ENCODE measurements at regions not wholly inside any gene's neighbourhood (a gene's known extent, or its start where the extent isn't known, plus 50 kb on each side); places are given as distances from the start of the nearest gene placed in this dataset.
A peak's percentile ranks its signal among the peaks of the same experiment; 100 is the strongest.

- peak overlapping the region; percentile 47 for H3K4me3 ChIP-seq
- H3K9ac ChIP-seq (ENCODE audit: insufficient read length) = no peak overlapping the region
- DNase-seq (ENCODE audit: low read depth, low spot score) = peak; percentile 98
- TF ChIP-seq FOXP2 (optimal IDR thresholded peaks at IDR 0.05; ENCODE audit: control extremely low read depth, extremely low read length, insufficient read depth) (peak; percentile 95), EZH2 (IDR thresholded peaks at IDR 0.05) (no peak), POLR2AphosphoS5 (IDR thresholded peaks at IDR 0.05; ENCODE audit: borderline replicate concordance, low read depth, low read length) (peak; percentile 37; the same call in 1 of the 2 replicates)
- H3K36me3 ChIP-seq (ENCODE audit: insufficient read depth, low read length) = no peaks in the 10 kb centered on the region
- H3K27ac ChIP-seq = peak overlapping the region; percentile 85
- H3K9me3 ChIP-seq (ENCODE audit: low read depth, low read length) = no peaks in the 10 kb centered on the region
Observed at GRCh38 chr2:151063271-151063670, 198.4 kb downstream of the RBM43 start.

GRCh38 chr2:151060287-151060686, 201.4 kb downstream of the RBM43 start:
- no peak for DNase-seq (ENCODE audit: low read depth, low spot score)
- Histone ChIP-seq H3K36me3 (ENCODE audit: insufficient read depth, low read length) (no peaks in the 10 kb centered on the region), H3K27ac (no peak overlapping the region), H3K4me3 (no peak overlapping the region), H3K9ac (ENCODE audit: insufficient read length) (no peak overlapping the region), H3K9me3 (ENCODE audit: low read depth, low read length) (no peaks in the 10 kb centered on the region)
- no peak for TF ChIP-seq EZH2 (IDR thresholded peaks at IDR 0.05)
- no peak for TF ChIP-seq POLR2AphosphoS5 (IDR thresholded peaks at IDR 0.05; ENCODE audit: borderline replicate concordance, low read depth, low read length)

GRCh38 chr2:151056870-151057269, 204.8 kb downstream of the RBM43 start:
- Histone ChIP-seq H3K9ac (ENCODE audit: insufficient read length) (no peak overlapping the region), H3K27ac (no peak overlapping the region), H3K36me3 (ENCODE audit: insufficient read depth, low read length) (no peaks in the 10 kb centered on the region), H3K4me3 (no peak overlapping the region), H3K9me3 (ENCODE audit: low read depth, low read length) (no peaks in the 10 kb centered on the region)
- no peak for DNase-seq (ENCODE audit: low read depth, low spot score)
- TF ChIP-seq POLR2AphosphoS5 (IDR thresholded peaks at IDR 0.05; ENCODE audit: borderline replicate concordance, low read depth, low read length) (no peak), EZH2 (IDR thresholded peaks at IDR 0.05) (no peak), FOXP2 (optimal IDR thresholded peaks at IDR 0.05; ENCODE audit: control extremely low read depth, extremely low read length, insufficient read depth) (no peak)

GRCh38 chr2:151053661-151053990, 208.0 kb downstream of the RBM43 start:
- H3K36me3 ChIP-seq (ENCODE audit: insufficient read depth, low read length) = no peaks in the 10 kb centered on the region
- no peak overlapping the region for H3K27ac ChIP-seq
- no peak for DNase-seq (ENCODE audit: low read depth, low spot score)
- no peak overlapping the region for H3K9ac ChIP-seq (ENCODE audit: insufficient read length)
- no peak overlapping the region for H3K4me3 ChIP-seq
- no peaks in the 10 kb centered on the region for H3K9me3 ChIP-seq (ENCODE audit: low read depth, low read length)
- TF ChIP-seq POLR2AphosphoS5 (IDR thresholded peaks at IDR 0.05; ENCODE audit: borderline replicate concordance, low read depth, low read length) = no peak
- no peak for TF ChIP-seq FOXP2 (optimal IDR thresholded peaks at IDR 0.05; ENCODE audit: control extremely low read depth, extremely low read length, insufficient read depth)
- no peak for TF ChIP-seq EZH2 (IDR thresholded peaks at IDR 0.05)

GRCh38 chr2:151052850-151053660, 208.6 kb downstream of the RBM43 start:
- H3K9ac ChIP-seq (ENCODE audit: insufficient read length) = no peak overlapping the region
- no peaks in the 10 kb centered on the region for H3K9me3 ChIP-seq (ENCODE audit: low read depth, low read length)
- no peak overlapping the region for H3K4me3 ChIP-seq
- H3K36me3 ChIP-seq (ENCODE audit: insufficient read depth, low read length) = no peaks in the 10 kb centered on the region
- no peak for DNase-seq (ENCODE audit: low read depth, low spot score)
- TF ChIP-seq FOXP2 (optimal IDR thresholded peaks at IDR 0.05; ENCODE audit: control extremely low read depth, extremely low read length, insufficient read depth) (no peak), POLR2AphosphoS5 (IDR thresholded peaks at IDR 0.05; ENCODE audit: borderline replicate concordance, low read depth, low read length) (no peak), EZH2 (IDR thresholded peaks at IDR 0.05) (no peak)
- no peak overlapping the region for H3K27ac ChIP-seq

GRCh38 chr2:151051574-151052220, 210.0 kb downstream of the RBM43 start:
- DNase-seq (ENCODE audit: low read depth, low spot score) = peak; percentile 28
- Histone ChIP-seq H3K9me3 (ENCODE audit: low read depth, low read length) (no peaks in the 10 kb centered on the region), H3K9ac (ENCODE audit: insufficient read length) (no peak overlapping the region), H3K27ac (no peak overlapping the region), H3K36me3 (ENCODE audit: insufficient read depth, low read length) (no peaks in the 10 kb centered on the region), H3K4me3 (no peak overlapping the region)
- TF ChIP-seq POLR2AphosphoS5 (IDR thresholded peaks at IDR 0.05; ENCODE audit: borderline replicate concordance, low read depth, low read length) (no peak), FOXP2 (optimal IDR thresholded peaks at IDR 0.05; ENCODE audit: control extremely low read depth, extremely low read length, insufficient read depth) (no peak), EZH2 (IDR thresholded peaks at IDR 0.05) (no peak)

- DNase-seq (ENCODE audit: low read depth, low spot score) = no peak
Observed at GRCh38 chr2:151049746-151050145, 211.9 kb downstream of the RBM43 start.

GRCh38 chr2:151048331-151049054, 213.2 kb downstream of the RBM43 start:
- no peak overlapping the region for H3K27ac ChIP-seq
- H3K36me3 ChIP-seq (ENCODE audit: insufficient read depth, low read length) = no peaks in the 10 kb centered on the region
- DNase-seq (ENCODE audit: low read depth, low spot score) = no peak
- TF ChIP-seq EZH2 (IDR thresholded peaks at IDR 0.05) (no peak), POLR2AphosphoS5 (IDR thresholded peaks at IDR 0.05; ENCODE audit: borderline replicate concordance, low read depth, low read length) (no peak), FOXP2 (optimal IDR thresholded peaks at IDR 0.05; ENCODE audit: control extremely low read depth, extremely low read length, insufficient read depth) (no peak)
- no peak overlapping the region for H3K9ac ChIP-seq (ENCODE audit: insufficient read length)
- H3K4me3 ChIP-seq = no peak overlapping the region
- H3K9me3 ChIP-seq (ENCODE audit: low read depth, low read length) = no peaks in the 10 kb centered on the region

More at GRCh38 chr2:151049746-151050145, 211.9 kb downstream of the RBM43 start:
- Histone ChIP-seq H3K36me3 (ENCODE audit: insufficient read depth, low read length) (no peaks in the 10 kb centered on the region), H3K4me3 (no peak overlapping the region), H3K9me3 (ENCODE audit: low read depth, low read length) (no peaks in the 10 kb centered on the region), H3K9ac (ENCODE audit: insufficient read length) (no peak overlapping the region), H3K27ac (no peak overlapping the region)
- TF ChIP-seq FOXP2 (optimal IDR thresholded peaks at IDR 0.05; ENCODE audit: control extremely low read depth, extremely low read length, insufficient read depth) (no peak), EZH2 (IDR thresholded peaks at IDR 0.05) (no peak), POLR2AphosphoS5 (IDR thresholded peaks at IDR 0.05; ENCODE audit: borderline replicate concordance, low read depth, low read length) (no peak)
